ENCODE measurements at regions not wholly inside any gene's neighbourhood (a gene's known extent, or its start where the extent isn't known, plus 50 kb on each side); places are given as distances from the start of the nearest gene placed in this dataset.

DNA sequence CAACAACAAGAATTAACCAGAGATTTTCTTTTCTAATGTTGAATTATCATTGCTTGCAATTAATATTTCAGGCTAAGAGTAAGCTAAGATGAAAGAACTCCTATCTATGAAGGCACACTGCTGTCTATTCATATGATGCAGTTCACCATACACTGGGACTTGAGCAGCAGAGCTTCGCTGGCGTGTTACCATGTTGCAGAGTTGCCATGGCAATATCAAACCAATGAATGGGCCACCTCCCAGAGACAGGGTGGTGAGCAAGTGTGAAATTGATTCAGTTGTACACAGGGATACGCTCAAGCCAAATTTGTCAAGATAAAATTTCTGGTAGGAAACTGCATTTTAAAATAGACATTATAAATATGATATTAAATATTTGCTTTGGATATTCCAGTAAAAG is 69.3 kb upstream of the MYO16 start:
- Histone ChIP-seq H3K27me3 (ENCODE audit: low read depth, low read length) (no peaks in the 10 kb centered on the region), H2AFZ (ENCODE audit: low read depth, low read length) (no peak overlapping the region), H3K79me2 (ENCODE audit: low read length) (no peaks in the 10 kb centered on the region), H3K4me1 (ENCODE audit: low read length) (no peaks in the 10 kb centered on the region), H3K36me3 (replicated peaks; ENCODE audit: low read depth, low read length) (no peaks in the 10 kb centered on the region), H4K20me1 (ENCODE audit: insufficient read depth, low read length) (no peaks in the 10 kb centered on the region), H3K27ac (ENCODE audit: low read length) (no peak overlapping the region), H3K9ac (ENCODE audit: low read length) (no peak overlapping the region), H3K4me2 (ENCODE audit: low read length) (no peak overlapping the region), H3K9me3 (ENCODE audit: insufficient read depth, low read length) (no peaks in the 10 kb centered on the region; the same call in 1 of the 2 replicates), H3K4me3 (ENCODE audit: low read length) (no peak overlapping the region)
- TF ChIP-seq CTCF (IDR thresholded peaks at IDR 0.05; ENCODE audit: low read depth, low read length): no peak
- TF ChIP-seq EZH2phosphoT487 (IDR thresholded peaks at IDR 0.05; ENCODE audit: low read depth): no peak

- no peak for TF ChIP-seq CTCF (IDR thresholded peaks at IDR 0.05; ENCODE audit: low read depth, low read length)
- TF ChIP-seq EZH2phosphoT487 (IDR thresholded peaks at IDR 0.05; ENCODE audit: low read depth): no peak
- Histone ChIP-seq H3K27ac (ENCODE audit: low read length) (no peak overlapping the region), H3K79me2 (ENCODE audit: low read length) (no peaks in the 10 kb centered on the region), H2AFZ (ENCODE audit: low read depth, low read length) (no peak overlapping the region), H3K9ac (ENCODE audit: low read length) (no peak overlapping the region), H3K4me3 (ENCODE audit: low read length) (no peak overlapping the region), H3K9me3 (ENCODE audit: insufficient read depth, low read length) (0 out of 2 replicates have a peak, but pooled peaks cover 3% of the 10 kb centered on the region), H3K27me3 (ENCODE audit: low read depth, low read length) (no peaks in the 10 kb centered on the region), H3K4me2 (ENCODE audit: low read length) (no peak overlapping the region), H4K20me1 (ENCODE audit: insufficient read depth, low read length) (no peaks in the 10 kb centered on the region), H3K4me1 (ENCODE audit: low read length) (no peaks in the 10 kb centered on the region), H3K36me3 (replicated peaks; ENCODE audit: low read depth, low read length) (no peaks in the 10 kb centered on the region)
These were observed 68.3 kb upstream of the MYO16 start for GRCh38 chr13:108561149-108561548.

GRCh38 chr13:108566413-108567170 is 62.8 kb upstream of the MYO16 start:
- 0 out of 2 replicates have a peak, but pooled peaks cover 3% of the 10 kb centered on the region for H3K9me3 ChIP-seq (ENCODE audit: insufficient read depth, low read length)
- no peak overlapping the region; the same call in 1 of the 2 replicates for H2AFZ ChIP-seq (ENCODE audit: low read depth, low read length)
- H3K4me2 ChIP-seq (ENCODE audit: low read length): no peak overlapping the region
- no peaks in the 10 kb centered on the region for H3K36me3 ChIP-seq (replicated peaks; ENCODE audit: low read depth, low read length)
- H3K4me3 ChIP-seq (ENCODE audit: low read length): no peak overlapping the region
- H3K27ac ChIP-seq (ENCODE audit: low read length): no peak overlapping the region
- H3K79me2 ChIP-seq (ENCODE audit: low read length): no peaks in the 10 kb centered on the region
- H3K9ac ChIP-seq (ENCODE audit: low read length): no peak overlapping the region
- no peaks in the 10 kb centered on the region for H3K4me1 ChIP-seq (ENCODE audit: low read length)
- H3K27me3 ChIP-seq (ENCODE audit: low read depth, low read length): no peaks in the 10 kb centered on the region
- TF ChIP-seq CTCF (IDR thresholded peaks at IDR 0.05; ENCODE audit: low read depth, low read length): no peak
- no peak for TF ChIP-seq EZH2phosphoT487 (IDR thresholded peaks at IDR 0.05; ENCODE audit: low read depth)
- no peaks in the 10 kb centered on the region for H4K20me1 ChIP-seq (ENCODE audit: insufficient read depth, low read length)

DNA sequence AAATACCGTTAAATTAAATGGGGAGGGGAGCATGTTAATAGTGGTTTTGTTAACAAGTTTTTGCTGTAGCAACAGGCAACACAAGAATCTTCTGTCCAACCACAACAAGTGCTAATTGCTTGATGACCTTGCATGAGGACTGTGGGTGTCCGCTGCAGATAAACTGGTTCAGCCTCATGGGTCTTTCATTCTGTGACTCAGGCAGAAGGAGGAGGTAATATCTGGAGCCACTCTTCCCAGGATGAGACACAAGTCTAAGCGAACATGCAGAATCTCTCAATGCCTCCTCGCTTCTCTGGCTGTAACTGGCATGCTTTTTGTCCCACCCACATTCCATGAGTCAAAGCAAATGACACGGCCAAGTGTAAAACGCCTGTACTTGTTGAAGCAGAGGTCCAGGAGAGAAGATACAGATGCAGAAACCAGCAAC is 56.6 kb upstream of the MYO16 start:
- H3K27ac ChIP-seq (ENCODE audit: low read length): no peak overlapping the region
- no peaks in the 10 kb centered on the region for H3K27me3 ChIP-seq (ENCODE audit: low read depth, low read length)
- H3K36me3 ChIP-seq (replicated peaks; ENCODE audit: low read depth, low read length): no peaks in the 10 kb centered on the region
- H2AFZ ChIP-seq (ENCODE audit: low read depth, low read length): no peak overlapping the region
- TF ChIP-seq CTCF (IDR thresholded peaks at IDR 0.05; ENCODE audit: low read depth, low read length): no peak
- no peak for TF ChIP-seq EZH2phosphoT487 (IDR thresholded peaks at IDR 0.05; ENCODE audit: low read depth)
- no peaks in the 10 kb centered on the region for H3K79me2 ChIP-seq (ENCODE audit: low read length)
- peaks cover 14% of the 10 kb centered on the region for H3K4me1 ChIP-seq (ENCODE audit: low read length)
- no peak overlapping the region for H3K9ac ChIP-seq (ENCODE audit: low read length)
- no peaks in the 10 kb centered on the region for H4K20me1 ChIP-seq (ENCODE audit: insufficient read depth, low read length)
- H3K4me3 ChIP-seq (ENCODE audit: low read length): no peak overlapping the region
- H3K4me2 ChIP-seq (ENCODE audit: low read length): no peak overlapping the region
- no peaks in the 10 kb centered on the region for H3K9me3 ChIP-seq (ENCODE audit: insufficient read depth, low read length)

Measured in OCI-LY3 (cell line).